SK-N-SH treated with all-trans-retinoic acid at 6 μM for 48 hours (cell line): ENCODE measurements at regions not wholly inside any gene's neighbourhood (a gene's known extent, or its start where the extent isn't known, plus 50 kb on each side); places are given as distances from the start of the nearest gene placed in this dataset.

Source experiments
- ATAC-seq: fragments of 200-7000 bp; cut with Tn5 transposase; 3 replicates; pipeline ENCODE4 v1.9.1; 2020; ENCODE audit warnings: mild to moderate bottlenecking, moderate library complexity
- ARNTL ChIP-seq: fragments of 450-650 bp; formaldehyde crosslinking; IDR thresholded peaks from 2 replicates; pipeline ENCODE4 v1.5.0; 2020; ENCODE audit warnings: low read depth, mild to moderate bottlenecking, moderate library complexity, borderline replicate concordance
- CREB5 ChIP-seq: fragments of 250-450 bp; sonication (Bioruptor Pico); IDR thresholded peaks from 2 replicates; pipeline ENCODE4 v1.5.1; 2020; ENCODE audit warnings: low read depth, mild to moderate bottlenecking, moderate library complexity
- CSDC2 ChIP-seq: fragments of 250-450 bp; sonication (Bioruptor Pico); IDR thresholded peaks from 2 replicates; pipeline ENCODE4 v1.5.0; 2020; ENCODE audit warnings: mild to moderate bottlenecking, moderate library complexity
- CSRNP3 ChIP-seq: fragments of 250-450 bp; sonication (Bioruptor Pico); IDR thresholded peaks from 2 replicates; pipeline ENCODE4 v1.5.1; 2021; ENCODE audit warnings: mild to moderate bottlenecking, moderate library complexity
- ESRRG ChIP-seq: fragments of 250-450 bp; sonication (Bioruptor Pico); IDR thresholded peaks from 2 replicates; pipeline ENCODE4 v1.6.1; 2021; ENCODE audit warnings: mild to moderate bottlenecking
- GLIS3 ChIP-seq: fragments of 250-450 bp; sonication (Bioruptor Pico); IDR thresholded peaks from 2 replicates; pipeline ENCODE4 v1.5.0; 2020; ENCODE audit warnings: mild to moderate bottlenecking, moderate library complexity
- OSR1 ChIP-seq: fragments of 250-450 bp; sonication (Bioruptor Pico); IDR thresholded peaks from 2 replicates; pipeline ENCODE4 v1.8.0; 2022; ENCODE audit warnings: moderate library complexity, mild to moderate bottlenecking, inconsistent platforms
- POU6F1 ChIP-seq: fragments of 250-450 bp; sonication (Bioruptor Pico); IDR thresholded peaks from 2 replicates; pipeline ENCODE4 v1.8.0; 2021; ENCODE audit warnings: low read depth, mild to moderate bottlenecking, moderate library complexity, borderline replicate concordance
- PPARA ChIP-seq: fragments of 250-450 bp; sonication (Bioruptor Pico); IDR thresholded peaks from 2 replicates; pipeline ENCODE4 v1.5.0; 2020; ENCODE audit warnings: mild to moderate bottlenecking, borderline replicate concordance
- RARB ChIP-seq: fragments of 250-450 bp; sonication (Bioruptor Pico); IDR thresholded peaks from 2 replicates; pipeline ENCODE4 v1.8.0; 2021; ENCODE audit warnings: mild to moderate bottlenecking, moderate library complexity
- SNAI2 ChIP-seq: fragments of 250-450 bp; sonication (Bioruptor Pico); IDR thresholded peaks from 2 replicates; pipeline ENCODE4 v1.5.0; 2020; ENCODE audit warnings: mild to moderate bottlenecking, moderate library complexity
- TCF4 ChIP-seq: fragments of 250-450 bp; sonication (Bioruptor Pico); IDR thresholded peaks from 2 replicates; pipeline ENCODE4 v1.8.0; 2021; ENCODE audit warnings: mild to moderate bottlenecking, moderate library complexity, borderline replicate concordance
- TOX ChIP-seq: fragments of 250-450 bp; sonication (Bioruptor Pico); IDR thresholded peaks from 2 replicates; pipeline ENCODE4 v1.8.0; 2021; ENCODE audit warnings: mild to moderate bottlenecking, moderate library complexity, borderline replicate concordance
- TSHZ2 ChIP-seq: fragments of 250-450 bp; sonication (Bioruptor Pico); IDR thresholded peaks from 2 replicates; pipeline ENCODE4 v1.5.0; 2020; ENCODE audit warnings: mild to moderate bottlenecking, moderate library complexity
- ZC3H10 ChIP-seq: fragments of 250-450 bp; sonication (Bioruptor Pico); IDR thresholded peaks from 2 replicates; pipeline ENCODE4 v1.5.1; 2021; ENCODE audit warnings: mild to moderate bottlenecking, moderate library complexity
- ZFP3 ChIP-seq: fragments of 250-450 bp; sonication (Bioruptor Pico); IDR thresholded peaks from 2 replicates; pipeline ENCODE4 v1.5.0; 2020; ENCODE audit warnings: mild to moderate bottlenecking, moderate library complexity
- ZFP30 ChIP-seq: fragments of 450-650 bp; formaldehyde crosslinking; IDR thresholded peaks from 2 replicates; pipeline ENCODE4 v1.5.0; 2022; ENCODE audit warnings: mild to moderate bottlenecking, moderate library complexity
- ZNF565 ChIP-seq: fragments of 450-650 bp; formaldehyde crosslinking; conservative IDR thresholded peaks from 2 replicates; pipeline ENCODE4 v1.5.0; 2020; ENCODE audit warnings: low read depth, mild to moderate bottlenecking, moderate library complexity
- ZNF70 ChIP-seq: fragments of 450-650 bp; formaldehyde crosslinking; IDR thresholded peaks from 2 replicates; pipeline ENCODE4 v1.5.0; 2020; ENCODE audit warnings: mild to moderate bottlenecking, moderate library complexity
- ZNF8 ChIP-seq: fragments of 450-650 bp; formaldehyde crosslinking; IDR thresholded peaks from 2 replicates; pipeline ENCODE4 v1.5.0; 2020; ENCODE audit warnings: mild to moderate bottlenecking, moderate library complexity

GRCh38 chr20:39785252-39785917, 823.2 kb downstream of the DHX35 start:
- TF ChIP-seq ZNF8 (CRISPR knock-in tag) (no peak), ZC3H10 (CRISPR knock-in tag) (no peak)
- no peak for ATAC-seq

GRCh38 chr20:39784693-39785092, 822.5 kb downstream of the DHX35 start:
- no peak for ATAC-seq
- TF ChIP-seq ZFP30 (no peak), SNAI2 (CRISPR knock-in tag) (no peak), CSDC2 (CRISPR knock-in tag) (no peak), TOX (CRISPR knock-in tag) (no peak), TSHZ2 (no peak), ZNF70 (CRISPR knock-in tag) (no peak), OSR1 (no peak), ZC3H10 (CRISPR knock-in tag) (no peak), ZFP3 (CRISPR knock-in tag) (no peak), CREB5 (no peak), PPARA (CRISPR knock-in tag) (no peak), ZNF8 (CRISPR knock-in tag) (no peak), ZNF565 (CRISPR knock-in tag) (no peak), GLIS3 (CRISPR knock-in tag) (no peak), RARB (CRISPR knock-in tag) (no peak)

GRCh38 chr20:39778847-39779604, 816.9 kb downstream of the DHX35 start:
- TF ChIP-seq ZFP30 (no peak), GLIS3 (CRISPR knock-in tag) (no peak), ZNF8 (CRISPR knock-in tag) (no peak), ARNTL (CRISPR knock-in tag) (no peak), TOX (CRISPR knock-in tag) (no peak), CSDC2 (CRISPR knock-in tag) (no peak), RARB (CRISPR knock-in tag) (no peak), ZNF565 (CRISPR knock-in tag) (no peak), POU6F1 (no peak), ESRRG (CRISPR knock-in tag) (no peak), PPARA (CRISPR knock-in tag) (no peak), CREB5 (no peak), TCF4 (CRISPR knock-in tag) (no peak), SNAI2 (CRISPR knock-in tag) (no peak), OSR1 (no peak), CSRNP3 (CRISPR knock-in tag) (no peak)

More at GRCh38 chr20:39778847-39779604, 816.9 kb downstream of the DHX35 start:
- ATAC-seq = no peak
